Stimulated activated naive CD8-positive, alpha-beta T cell treated with anti-CD3 and anti-CD28 coated beads, Interleukin-15, Interleukin-2, amounts not matched to agents 100 U/mL and 50 U/mL, for 24 hours (primary cell): ENCODE measurements at regions not wholly inside any gene's neighbourhood (a gene's known extent, or its start where the extent isn't known, plus 50 kb on each side); places are given as distances from the start of the nearest gene placed in this dataset.
"Not testable (repeated sequence)": the region's sequence is repeated elsewhere in the genome, so short reads cannot be mapped to it uniquely, and the experiment has no call there.

Experiments used
- ATAC-seq: fragments of 150-1000 bp; cut with Tn5 transposase; one replicate; pipeline ENCODE4 v1.10.0; 2021
- DNase-seq: peaks from one replicate; pipeline ENCODE4 v3.0.0; 2021

- no peak for ATAC-seq
- no peak for DNase-seq
Observed at GRCh38 chr18:42474577-42474976, 519.5 kb downstream of the PIK3C3 start.

- DNase-seq (no peak), ATAC-seq (no peak)
Observed at GRCh38 chr18:42475157-42475556, 520.1 kb downstream of the PIK3C3 start.

- no peak for DNase-seq
- ATAC-seq: no peak
Observed at GRCh38 chr18:42477267-42477666, 522.2 kb downstream of the PIK3C3 start.

GRCh38 chr18:42480441-42480840 lies 525.4 kb downstream of the PIK3C3 start:
- DNase-seq: no peak
- no peak for ATAC-seq

- no peak for ATAC-seq
- no peak for DNase-seq
Observed at GRCh38 chr18:42484648-42485047, 529.6 kb downstream of the PIK3C3 start.

- no peak for ATAC-seq
- DNase-seq: no peak
Observed at GRCh38 chr18:42486271-42486670, 531.2 kb downstream of the PIK3C3 start.

- ATAC-seq: no peak
- no peak for DNase-seq
Observed at GRCh38 chr18:42508683-42509296, 553.8 kb downstream of the PIK3C3 start.

- ATAC-seq (no peak), DNase-seq (no peak)
Observed at GRCh38 chr18:42509750-42510415, 554.8 kb downstream of the PIK3C3 start.

GRCh38 chr18:42510540-42510939 lies 555.5 kb downstream of the PIK3C3 start:
- ATAC-seq: no peak
- DNase-seq: no peak

- DNase-seq (no peak), ATAC-seq (no peak)
Observed at GRCh38 chr18:42513441-42513840, 558.4 kb downstream of the PIK3C3 start.

GRCh38 chr18:42514512-42514911 lies 559.5 kb downstream of the PIK3C3 start:
- DNase-seq (no peak), ATAC-seq (no peak)

GRCh38 chr18:42517896-42518295 lies 562.9 kb downstream of the PIK3C3 start:
- no peak for DNase-seq
- ATAC-seq: no peak

- not testable (repeated sequence) for DNase-seq, ATAC-seq
Observed at GRCh38 chr18:42518331-42518730, 563.3 kb downstream of the PIK3C3 start.

GRCh38 chr18:42520138-42520537 lies 565.1 kb downstream of the PIK3C3 start:
- DNase-seq (no peak), ATAC-seq (no peak)

- ATAC-seq: no peak
- no peak for DNase-seq
Observed at GRCh38 chr18:42525905-42526304, 570.9 kb downstream of the PIK3C3 start.

GRCh38 chr18:42527766-42528165 lies 572.7 kb downstream of the PIK3C3 start:
- no peak for DNase-seq

GRCh38 chr18:42530276-42530675 lies 575.2 kb downstream of the PIK3C3 start:
- DNase-seq (no peak), ATAC-seq (no peak)

More at GRCh38 chr18:42527766-42528165, 572.7 kb downstream of the PIK3C3 start:
- ATAC-seq: no peak

- ATAC-seq: no peak
- DNase-seq: no peak
Observed at GRCh38 chr18:42532119-42532518, 577.1 kb downstream of the PIK3C3 start.

GRCh38 chr18:42533009-42533575 lies 578.1 kb downstream of the PIK3C3 start:
- DNase-seq: no peak
- no peak for ATAC-seq

- ATAC-seq: no peak
- DNase-seq: no peak
Observed at GRCh38 chr18:42533616-42534015, 578.6 kb downstream of the PIK3C3 start.

GRCh38 chr18:42534313-42534712 lies 579.3 kb downstream of the PIK3C3 start:
- DNase-seq: no peak

GRCh38 chr18:42536442-42536841 lies 579.0 kb downstream of the RIT2 start:
- no peak for ATAC-seq
- DNase-seq: no peak

More at GRCh38 chr18:42534313-42534712, 579.3 kb downstream of the PIK3C3 start:
- ATAC-seq: no peak

GRCh38 chr18:42537291-42537690 lies 578.2 kb downstream of the RIT2 start:
- ATAC-seq (no peak), DNase-seq (no peak)

GRCh38 chr18:42544901-42545300 lies 570.6 kb downstream of the RIT2 start:
- ATAC-seq: no peak
- DNase-seq: no peak
